BLaER1 treated with 17β-estradiol and CSF1 and Interleukin-3, amounts not matched to agents 10 nM and 100 nM (cell line): ENCODE measurements at regions not wholly inside any gene's neighbourhood (a gene's known extent, or its start where the extent isn't known, plus 50 kb on each side); places are given as distances from the start of the nearest gene placed in this dataset.
"Not testable (repeated sequence)": the region's sequence is repeated elsewhere in the genome, so short reads cannot be mapped to it uniquely, and the experiment has no call there.

Experiments
- H3K27ac ChIP-seq, 11 experiments: shearing (Covaris generic); formaldehyde crosslinking; 2 replicates each; pipeline ENCODE4 v1.8.1; 2022
- H3K27me3 ChIP-seq, 11 experiments: shearing (Covaris generic); formaldehyde crosslinking; 2 replicates each; pipeline ENCODE4 v1.8.1; 2022
- H3K36me3 ChIP-seq, 11 experiments: shearing (Covaris generic); formaldehyde crosslinking; 2 replicates each; pipeline ENCODE4 v1.8.1; 2022
- H3K4me1 ChIP-seq, 10 experiments: shearing (Covaris generic); formaldehyde crosslinking; 2 replicates each; pipeline ENCODE4 v1.8.1; 2022
- H3K4me2 ChIP-seq, 11 experiments: shearing (Covaris generic); formaldehyde crosslinking; 2 replicates each; pipeline ENCODE4 v1.8.1; 2022
- H3K4me3 ChIP-seq, 10 experiments: shearing (Covaris generic); formaldehyde crosslinking; 2 replicates each; pipeline ENCODE4 v1.8.1; 2022
- H3K9ac ChIP-seq, 11 experiments: shearing (Covaris generic); formaldehyde crosslinking; 2 replicates each; pipeline ENCODE4 v1.8.1; 2022
- H3K9me3 ChIP-seq, 11 experiments: shearing (Covaris generic); formaldehyde crosslinking; replicated peaks in 1 of 11; 2 replicates each; pipeline ENCODE4 v1.8.1; 2022
- H4K20me1 ChIP-seq, 11 experiments: shearing (Covaris generic); formaldehyde crosslinking; 2 replicates each; pipeline ENCODE4 v1.8.1; 2022
- Cebpa-rat ChIP-seq, 11 experiments: shearing (Covaris generic); IDR thresholded peaks; 2 replicates each; pipeline ENCODE4 v1.8.1; 2022

GRCh38 chr18:38534073-38534472, 968.5 kb upstream of the CELF4 start:
- Histone ChIP-seq H3K9me3 (peaks cover 24 to 50% (median 38%) of the 10 kb centered on the region in 11 experiments), H4K20me1 (no peaks in the 10 kb centered on the region), H3K27me3 (no peaks in the 10 kb centered on the region), H3K4me2 (no peak overlapping the region), H3K9ac (no peak overlapping the region), H3K36me3 (peaks cover 0 to 4% (median 0%) of the 10 kb centered on the region in 11 experiments; a peak in 2 of 22 replicates), H3K4me3 (no peak overlapping the region), H3K27ac (no peak overlapping the region), H3K4me1 (peaks cover 0 to 6% (median 4%) of the 10 kb centered on the region in 10 experiments; a peak in 7 of 20 replicates)
- TF ChIP-seq Cebpa-rat (IDR thresholded peaks at IDR 0.05) = no peak

GRCh38 chr18:38526922-38527321, 961.3 kb upstream of the CELF4 start:
- H3K27me3 ChIP-seq = no peaks in the 10 kb centered on the region
- no peak overlapping the region for H3K4me3 ChIP-seq
- H4K20me1 ChIP-seq = no peaks in the 10 kb centered on the region
- no peak for TF ChIP-seq Cebpa-rat (IDR thresholded peaks at IDR 0.05)
- no peak overlapping the region for H3K27ac ChIP-seq
- peaks cover 0 to 32% (median 15%) of the 10 kb centered on the region in 11 experiments; a peak in 15 of 22 replicates for H3K9me3 ChIP-seq
- peaks cover 15 to 40% (median 22%) of the 10 kb centered on the region in 10 experiments for H3K4me1 ChIP-seq
- H3K4me2 ChIP-seq = no peak overlapping the region
- H3K36me3 ChIP-seq = no peaks in the 10 kb centered on the region
- H3K9ac ChIP-seq = no peak overlapping the region

- Histone ChIP-seq H3K27me3 (no peaks in the 10 kb centered on the region), H3K9ac (no peak overlapping the region), H3K4me3 (no peak overlapping the region), H3K4me2 (peak overlapping the region in 7 of 11 experiments; percentile 7 to 75 (median 40); a peak in 8 of 22 replicates), H3K4me1 (peaks cover 15 to 44% (median 22%) of the 10 kb centered on the region in 10 experiments), H4K20me1 (no peaks in the 10 kb centered on the region), H3K9me3 (peaks cover 0 to 47% (median 27%) of the 10 kb centered on the region in 11 experiments; a peak in 16 of 22 replicates), H3K27ac (peak overlapping the region in 2 of 11 experiments; percentile 14 to 19; a peak in 1 of 22 replicates), H3K36me3 (no peaks in the 10 kb centered on the region)
- no peak for TF ChIP-seq Cebpa-rat (IDR thresholded peaks at IDR 0.05)
Observed at GRCh38 chr18:38525039-38525438, 959.4 kb upstream of the CELF4 start.

- Histone ChIP-seq H3K4me1 (peaks cover 14 to 40% (median 22%) of the 10 kb centered on the region in 10 experiments), H3K36me3 (no peaks in the 10 kb centered on the region), H3K4me2 (no peak overlapping the region), H4K20me1 (no peaks in the 10 kb centered on the region), H3K27ac (no peak overlapping the region), H3K4me3 (no peak overlapping the region), H3K9ac (no peak overlapping the region), H3K27me3 (no peaks in the 10 kb centered on the region), H3K9me3 (peaks cover 2 to 48% (median 19%) of the 10 kb centered on the region in 11 experiments; a peak in 15 of 22 replicates)
- TF ChIP-seq Cebpa-rat (IDR thresholded peaks at IDR 0.05) = no peak
Observed at GRCh38 chr18:38520786-38521185, 955.2 kb upstream of the CELF4 start.

- no peaks in the 10 kb centered on the region for H3K4me1 ChIP-seq
- H4K20me1 ChIP-seq = no peaks in the 10 kb centered on the region
- no peak overlapping the region for H3K9ac ChIP-seq
- H3K36me3 ChIP-seq = no peaks in the 10 kb centered on the region
- no peak overlapping the region for H3K4me2 ChIP-seq
- H3K27me3 ChIP-seq = no peaks in the 10 kb centered on the region
- TF ChIP-seq Cebpa-rat (IDR thresholded peaks at IDR 0.05) = no peak
- no peak overlapping the region for H3K4me3 ChIP-seq
- H3K27ac ChIP-seq = no peak overlapping the region
- peaks cover 0 to 59% (median 20%) of the 10 kb centered on the region in 11 experiments; a peak in 15 of 22 replicates for H3K9me3 ChIP-seq
Observed at GRCh38 chr18:38502539-38502938, 936.9 kb upstream of the CELF4 start.

GRCh38 chr18:38497266-38497665, 931.7 kb upstream of the CELF4 start:
- Histone ChIP-seq H3K9me3 (peaks cover 0 to 37% (median 28%) of the 10 kb centered on the region in 11 experiments; a peak in 17 of 22 replicates), H3K9ac (no peak overlapping the region), H3K4me3 (no peak overlapping the region), H3K4me1 (peaks cover 0 to 18% (median 10%) of the 10 kb centered on the region in 10 experiments; a peak in 11 of 20 replicates), H3K36me3 (no peaks in the 10 kb centered on the region), H3K27me3 (no peaks in the 10 kb centered on the region), H3K27ac (no peak overlapping the region), H4K20me1 (no peaks in the 10 kb centered on the region), H3K4me2 (no peak overlapping the region)
- TF ChIP-seq Cebpa-rat (IDR thresholded peaks at IDR 0.05) = no peak

- Histone ChIP-seq H3K9ac (no peak overlapping the region), H3K27me3 (no peaks in the 10 kb centered on the region), H4K20me1 (no peaks in the 10 kb centered on the region), H3K4me1 (peaks cover 0 to 18% (median 10%) of the 10 kb centered on the region in 10 experiments; a peak in 11 of 20 replicates), H3K36me3 (no peaks in the 10 kb centered on the region), H3K9me3 (peaks cover 0 to 30% (median 22%) of the 10 kb centered on the region in 11 experiments; a peak in 15 of 22 replicates), H3K4me2 (no peak overlapping the region), H3K4me3 (no peak overlapping the region), H3K27ac (no peak overlapping the region)
- TF ChIP-seq Cebpa-rat (IDR thresholded peaks at IDR 0.05) = no peak
Observed at GRCh38 chr18:38496222-38496793, 930.7 kb upstream of the CELF4 start.

GRCh38 chr18:38494065-38494464, 928.5 kb upstream of the CELF4 start:
- peaks cover 0 to 37% (median 25%) of the 10 kb centered on the region in 11 experiments; a peak in 16 of 22 replicates for H3K9me3 ChIP-seq
- H3K36me3 ChIP-seq = no peaks in the 10 kb centered on the region
- H3K9ac ChIP-seq = no peak overlapping the region
- peak overlapping the region in 8 of 11 experiments; percentile 13 to 42 (median 26); a peak in 12 of 22 replicates for H3K4me2 ChIP-seq
- H4K20me1 ChIP-seq = no peaks in the 10 kb centered on the region
- peaks cover 0 to 18% (median 10%) of the 10 kb centered on the region in 10 experiments; a peak in 11 of 20 replicates for H3K4me1 ChIP-seq
- no peak overlapping the region for H3K4me3 ChIP-seq
- no peak for TF ChIP-seq Cebpa-rat (IDR thresholded peaks at IDR 0.05)
- H3K27me3 ChIP-seq = no peaks in the 10 kb centered on the region
- H3K27ac ChIP-seq = no peak overlapping the region; a peak in 1 of 22 replicates

GRCh38 chr18:38491195-38491594, 925.6 kb upstream of the CELF4 start:
- H3K36me3 ChIP-seq = peaks cover 0 to 3% (median 0%) of the 10 kb centered on the region in 11 experiments; a peak in 1 of 22 replicates
- peaks cover 0 to 54% (median 40%) of the 10 kb centered on the region in 11 experiments; a peak in 17 of 22 replicates for H3K9me3 ChIP-seq
- no peak for TF ChIP-seq Cebpa-rat (IDR thresholded peaks at IDR 0.05)
- H3K27me3 ChIP-seq = no peaks in the 10 kb centered on the region
- no peak overlapping the region for H3K4me3 ChIP-seq
- no peak overlapping the region for H3K9ac ChIP-seq
- H3K4me1 ChIP-seq = peaks cover 0 to 18% (median 10%) of the 10 kb centered on the region in 10 experiments; a peak in 11 of 20 replicates
- no peak overlapping the region for H3K27ac ChIP-seq
- H4K20me1 ChIP-seq = no peaks in the 10 kb centered on the region
- no peak overlapping the region for H3K4me2 ChIP-seq

GRCh38 chr18:38489721-38490120, 924.1 kb upstream of the CELF4 start:
- not testable (repeated sequence) for H3K4me3 ChIP-seq, H3K4me2 ChIP-seq, H3K27ac ChIP-seq, H3K36me3 ChIP-seq, H3K27me3 ChIP-seq, H3K9ac ChIP-seq, H4K20me1 ChIP-seq
- Histone ChIP-seq H3K4me1 (peaks cover 0 to 12% (median 7%) of the 10 kb centered on the region in 10 experiments; a peak in 11 of 20 replicates), H3K9me3 (peaks cover 3 to 62% (median 54%) of the 10 kb centered on the region in 11 experiments; a peak in 17 of 22 replicates)
